WTC11 (cell line): ENCODE measurements at regions not wholly inside any gene's neighbourhood (a gene's known extent, or its start where the extent isn't known, plus 50 kb on each side); places are given as distances from the start of the nearest gene placed in this dataset.

Source experiments
- ATAC-seq: fragments of 200-7000 bp; cut with Tn5 transposase; 2 replicates; pipeline ENCODE4 v1.10.0; 2021; ENCODE audit warnings: mild to moderate bottlenecking, moderate library complexity
- CTCF ChIA-PET: fragments of 300-600 bp; sonication (Branson Sonifier 250); formaldehyde crosslinking; loops from one replicate; lab custom pipeline; 2021; ENCODE audit warnings: antibody characterized with exemption; lab: Charles Lee
- POLR2A ChIA-PET: fragments of 350-600 bp; sonication (Branson Sonifier 250); formaldehyde crosslinking; loops from one replicate; lab custom pipeline; 2021; ENCODE audit warnings: antibody characterized with exemption; lab: Charles Lee
- DNase-seq: peaks from one replicate; pipeline ENCODE4 v3.0.0; 2021; ENCODE audit warnings: low spot score
- H3K27ac Mint-ChIP-seq: 2 replicates; pipeline ENCODE4 v1.8.0; 2021; ENCODE audit warnings: mixed read lengths
- H3K27me3 Mint-ChIP-seq: 2 replicates; pipeline ENCODE4 v1.8.0; 2021; ENCODE audit warnings: low read depth, mild to moderate bottlenecking, moderate library complexity, mixed read lengths
- H3K36me3 Mint-ChIP-seq: 2 replicates; pipeline ENCODE4 v1.8.0; 2021; ENCODE audit warnings: mixed read lengths
- H3K4me1 Mint-ChIP-seq: 2 replicates; pipeline ENCODE4 v1.8.0; 2022; ENCODE audit warnings: mixed read lengths
- H3K4me3 Mint-ChIP-seq: 2 replicates; pipeline ENCODE4 v1.8.0; 2021; ENCODE audit warnings: mild to moderate bottlenecking, moderate library complexity, mixed read lengths
- H3K9me3 Mint-ChIP-seq: 2 replicates; pipeline ENCODE4 v1.8.0; 2021; ENCODE audit warnings: mixed read lengths
- CDX4 ChIP-seq: fragments of 250-450 bp; sonication (Bioruptor Pico); IDR thresholded peaks from 2 replicates; pipeline ENCODE4 v1.9.0; 2021; ENCODE audit warnings: moderate library complexity, mild to moderate bottlenecking, inconsistent platforms, borderline replicate concordance
- FOXP1 ChIP-seq: sonication (generic); formaldehyde crosslinking; IDR thresholded peaks from 2 replicates; pipeline ENCODE4 v1.8.0; 2022; ENCODE audit warnings: missing genetic modification reagents, mild to moderate bottlenecking, moderate library complexity, borderline replicate concordance
- HMGA2 ChIP-seq: fragments of 250-450 bp; sonication (Bioruptor Pico); IDR thresholded peaks from 2 replicates; pipeline ENCODE4 v1.4.0; 2021; ENCODE audit warnings: mild to moderate bottlenecking, moderate library complexity
- JAZF1 ChIP-seq: fragments of 250-450 bp; sonication (Bioruptor Pico); IDR thresholded peaks from 2 replicates; pipeline ENCODE4 v1.9.0; 2021; ENCODE audit warnings: moderate library complexity, mild to moderate bottlenecking, inconsistent platforms
- KAT7 ChIP-seq: sonication (generic); formaldehyde crosslinking; IDR thresholded peaks from 2 replicates; pipeline ENCODE4 v1.8.1; 2023; ENCODE audit warnings: missing genetic modification reagents, mild to moderate bottlenecking, borderline replicate concordance
- MYBL2 ChIP-seq: sonication (generic); formaldehyde crosslinking; IDR thresholded peaks from 2 replicates; pipeline ENCODE4 v1.8.1; 2023; ENCODE audit warnings: mild to moderate bottlenecking, moderate library complexity, missing genetic modification reagents
- PREB ChIP-seq: sonication (generic); formaldehyde crosslinking; IDR thresholded peaks from 2 replicates; pipeline ENCODE4 v1.8.1; 2022; ENCODE audit warnings: mild to moderate bottlenecking, missing genetic modification reagents, moderate library complexity, borderline replicate concordance
- RORB ChIP-seq: fragments of 250-450 bp; sonication (Bioruptor Pico); IDR thresholded peaks from 2 replicates; pipeline ENCODE4 v1.9.0; 2021; ENCODE audit warnings: mild to moderate bottlenecking
- TCF7 ChIP-seq: sonication (generic); formaldehyde crosslinking; IDR thresholded peaks from 2 replicates; pipeline ENCODE4 v1.8.0; 2022; ENCODE audit warnings: mild to moderate bottlenecking, low read depth, missing genetic modification reagents, moderate library complexity
- ZMAT4 ChIP-seq: fragments of 250-450 bp; sonication (Bioruptor Pico); IDR thresholded peaks from 2 replicates; pipeline ENCODE4 v1.9.0; 2021; ENCODE audit warnings: mild to moderate bottlenecking
- ZNF219 ChIP-seq: sonication (generic); formaldehyde crosslinking; IDR thresholded peaks from 2 replicates; pipeline ENCODE4 v1.8.0; 2023; ENCODE audit warnings: missing genetic modification reagents, mild to moderate bottlenecking, borderline replicate concordance
- ZNF423 ChIP-seq: fragments of 250-450 bp; sonication (Bioruptor Pico); IDR thresholded peaks from 2 replicates; pipeline ENCODE4 v2.1.2; 2022; ENCODE audit warnings: mild to moderate bottlenecking, moderate library complexity
- TF ChIP-seq, protein P1 (sequence below): sonication (generic); formaldehyde crosslinking; IDR thresholded peaks from 2 replicates; pipeline ENCODE4 v1.8.1; 2023; ENCODE audit warnings: mild to moderate bottlenecking, moderate library complexity, missing genetic modification reagents
- TF ChIP-seq, protein P2 (sequence below): sonication (generic); formaldehyde crosslinking; IDR thresholded peaks from 2 replicates; pipeline ENCODE4 v1.8.1; 2023; ENCODE audit warnings: mild to moderate bottlenecking, missing genetic modification reagents
- TF ChIP-seq, protein P3 (sequence below): fragments of 250-450 bp; sonication (Bioruptor Pico); IDR thresholded peaks from 2 replicates; pipeline ENCODE4 v1.8.0; 2021; ENCODE audit warnings: mild to moderate bottlenecking
- TF ChIP-seq, protein P4 (sequence below): sonication (generic); formaldehyde crosslinking; IDR thresholded peaks from 2 replicates; pipeline ENCODE4 v1.8.0; 2022; ENCODE audit warnings: missing genetic modification reagents
- TF ChIP-seq, protein P5 (sequence below): sonication (generic); formaldehyde crosslinking; IDR thresholded peaks from 2 replicates; pipeline ENCODE4 v1.8.0; 2022; ENCODE audit warnings: mild to moderate bottlenecking, missing genetic modification reagents
- TF ChIP-seq, protein P6 (sequence below): sonication (generic); formaldehyde crosslinking; IDR thresholded peaks from 2 replicates; pipeline ENCODE4 v1.8.0; 2022; ENCODE audit warnings: mild to moderate bottlenecking, missing genetic modification reagents

DNA sequence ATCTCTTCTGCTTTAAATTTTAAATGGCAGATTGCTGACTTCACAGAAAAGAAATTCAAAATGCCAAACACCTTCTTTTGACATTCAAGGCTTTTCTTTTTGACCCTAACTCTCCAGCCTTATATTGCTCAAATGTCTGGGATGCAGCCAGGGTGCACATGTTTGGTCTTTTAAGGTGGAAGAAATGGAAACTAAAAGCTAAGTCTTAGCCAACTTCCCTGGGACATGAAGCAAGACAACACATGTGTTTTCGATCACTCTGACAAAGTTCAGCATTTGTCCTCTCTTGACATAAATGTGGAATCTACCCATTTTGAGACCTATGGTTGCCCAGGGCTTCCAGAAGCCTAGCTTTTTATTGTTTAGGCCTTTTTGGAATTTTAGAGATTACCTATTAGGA, 161.6 kb downstream of the RDH14 start:
- no peaks in the 10 kb centered on the region for H3K9me3 Mint-ChIP-seq
- no peak overlapping the region for H3K4me3 Mint-ChIP-seq
- no peak overlapping the region for H3K27ac Mint-ChIP-seq
- no peak for TF ChIP-seq ZMAT4
- TF ChIP-seq KAT7 = no peak
- TF ChIP-seq, protein P1, sequence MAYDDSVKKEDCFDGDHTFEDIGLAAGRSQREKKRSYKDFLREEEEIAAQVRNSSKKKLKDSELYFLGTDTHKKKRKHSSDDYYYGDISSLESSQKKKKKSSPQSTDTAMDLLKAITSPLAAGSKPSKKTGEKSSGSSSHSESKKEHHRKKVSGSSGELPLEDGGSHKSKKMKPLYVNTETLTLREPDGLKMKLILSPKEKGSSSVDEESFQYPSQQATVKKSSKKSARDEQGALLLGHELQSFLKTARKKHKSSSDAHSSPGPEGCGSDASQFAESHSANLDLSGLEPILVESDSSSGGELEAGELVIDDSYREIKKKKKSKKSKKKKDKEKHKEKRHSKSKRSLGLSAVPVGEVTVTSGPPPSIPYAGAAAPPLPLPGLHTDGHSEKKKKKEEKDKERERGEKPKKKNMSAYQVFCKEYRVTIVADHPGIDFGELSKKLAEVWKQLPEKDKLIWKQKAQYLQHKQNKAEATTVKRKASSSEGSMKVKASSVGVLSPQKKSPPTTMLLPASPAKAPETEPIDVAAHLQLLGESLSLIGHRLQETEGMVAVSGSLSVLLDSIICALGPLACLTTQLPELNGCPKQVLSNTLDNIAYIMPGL (CRISPR knock-in tag) = no peak
- TF ChIP-seq, protein P2, sequence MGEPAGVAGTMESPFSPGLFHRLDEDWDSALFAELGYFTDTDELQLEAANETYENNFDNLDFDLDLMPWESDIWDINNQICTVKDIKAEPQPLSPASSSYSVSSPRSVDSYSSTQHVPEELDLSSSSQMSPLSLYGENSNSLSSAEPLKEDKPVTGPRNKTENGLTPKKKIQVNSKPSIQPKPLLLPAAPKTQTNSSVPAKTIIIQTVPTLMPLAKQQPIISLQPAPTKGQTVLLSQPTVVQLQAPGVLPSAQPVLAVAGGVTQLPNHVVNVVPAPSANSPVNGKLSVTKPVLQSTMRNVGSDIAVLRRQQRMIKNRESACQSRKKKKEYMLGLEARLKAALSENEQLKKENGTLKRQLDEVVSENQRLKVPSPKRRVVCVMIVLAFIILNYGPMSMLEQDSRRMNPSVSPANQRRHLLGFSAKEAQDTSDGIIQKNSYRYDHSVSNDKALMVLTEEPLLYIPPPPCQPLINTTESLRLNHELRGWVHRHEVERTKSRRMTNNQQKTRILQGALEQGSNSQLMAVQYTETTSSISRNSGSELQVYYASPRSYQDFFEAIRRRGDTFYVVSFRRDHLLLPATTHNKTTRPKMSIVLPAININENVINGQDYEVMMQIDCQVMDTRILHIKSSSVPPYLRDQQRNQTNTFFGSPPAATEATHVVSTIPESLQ (CRISPR knock-in tag) = no peak
- TF ChIP-seq HMGA2 (CRISPR knock-in tag) = no peak
- no peak for TF ChIP-seq ZNF423 (CRISPR knock-in tag)
- H3K36me3 Mint-ChIP-seq = no peaks in the 10 kb centered on the region
- no peak for DNase-seq
- H3K27me3 Mint-ChIP-seq = no peaks in the 10 kb centered on the region
- CTCF ChIA-PET = no interaction called here
- ATAC-seq = no peak
- POLR2A ChIA-PET = no interaction called here
- H3K4me1 Mint-ChIP-seq = no peaks in the 10 kb centered on the region

- Mint-ChIP-seq H3K36me3 (no peaks in the 10 kb centered on the region), H3K4me1 (no peaks in the 10 kb centered on the region), H3K27ac (no peak overlapping the region), H3K4me3 (no peak overlapping the region), H3K27me3 (no peaks in the 10 kb centered on the region), H3K9me3 (no peaks in the 10 kb centered on the region)
- DNase-seq (no peak), ATAC-seq (no peak)
- ChIA-PET CTCF (no interaction called here), POLR2A (no interaction called here)
- TF ChIP-seq CDX4 (CRISPR knock-in tag) (no peak), TCF7 (no peak)
- TF ChIP-seq, protein P3, sequence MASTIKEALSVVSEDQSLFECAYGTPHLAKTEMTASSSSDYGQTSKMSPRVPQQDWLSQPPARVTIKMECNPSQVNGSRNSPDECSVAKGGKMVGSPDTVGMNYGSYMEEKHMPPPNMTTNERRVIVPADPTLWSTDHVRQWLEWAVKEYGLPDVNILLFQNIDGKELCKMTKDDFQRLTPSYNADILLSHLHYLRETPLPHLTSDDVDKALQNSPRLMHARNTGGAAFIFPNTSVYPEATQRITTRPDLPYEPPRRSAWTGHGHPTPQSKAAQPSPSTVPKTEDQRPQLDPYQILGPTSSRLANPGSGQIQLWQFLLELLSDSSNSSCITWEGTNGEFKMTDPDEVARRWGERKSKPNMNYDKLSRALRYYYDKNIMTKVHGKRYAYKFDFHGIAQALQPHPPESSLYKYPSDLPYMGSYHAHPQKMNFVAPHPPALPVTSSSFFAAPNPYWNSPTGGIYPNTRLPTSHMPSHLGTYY (CRISPR knock-in tag) = no peak
Observed at GRCh38 chr2:18396329-18397010, 164.0 kb downstream of the RDH14 start.

GRCh38 chr2:18395555-18395954, 164.9 kb downstream of the RDH14 start:
- Mint-ChIP-seq H3K4me3 (no peak overlapping the region), H3K36me3 (no peaks in the 10 kb centered on the region), H3K27ac (no peak overlapping the region), H3K4me1 (no peaks in the 10 kb centered on the region), H3K27me3 (no peaks in the 10 kb centered on the region), H3K9me3 (no peaks in the 10 kb centered on the region)
- ATAC-seq (no peak), DNase-seq (no peak)
- POLR2A ChIA-PET = no interaction called here
- CTCF ChIA-PET = no interaction called here
- TF ChIP-seq PREB (CRISPR knock-in tag) (no peak), MYBL2 (no peak), HMGA2 (CRISPR knock-in tag) (no peak), JAZF1 (CRISPR knock-in tag) (no peak), ZNF219 (CRISPR knock-in tag) (no peak), RORB (CRISPR knock-in tag) (no peak), KAT7 (no peak), FOXP1 (CRISPR knock-in tag) (no peak)
- TF ChIP-seq, protein P4, sequence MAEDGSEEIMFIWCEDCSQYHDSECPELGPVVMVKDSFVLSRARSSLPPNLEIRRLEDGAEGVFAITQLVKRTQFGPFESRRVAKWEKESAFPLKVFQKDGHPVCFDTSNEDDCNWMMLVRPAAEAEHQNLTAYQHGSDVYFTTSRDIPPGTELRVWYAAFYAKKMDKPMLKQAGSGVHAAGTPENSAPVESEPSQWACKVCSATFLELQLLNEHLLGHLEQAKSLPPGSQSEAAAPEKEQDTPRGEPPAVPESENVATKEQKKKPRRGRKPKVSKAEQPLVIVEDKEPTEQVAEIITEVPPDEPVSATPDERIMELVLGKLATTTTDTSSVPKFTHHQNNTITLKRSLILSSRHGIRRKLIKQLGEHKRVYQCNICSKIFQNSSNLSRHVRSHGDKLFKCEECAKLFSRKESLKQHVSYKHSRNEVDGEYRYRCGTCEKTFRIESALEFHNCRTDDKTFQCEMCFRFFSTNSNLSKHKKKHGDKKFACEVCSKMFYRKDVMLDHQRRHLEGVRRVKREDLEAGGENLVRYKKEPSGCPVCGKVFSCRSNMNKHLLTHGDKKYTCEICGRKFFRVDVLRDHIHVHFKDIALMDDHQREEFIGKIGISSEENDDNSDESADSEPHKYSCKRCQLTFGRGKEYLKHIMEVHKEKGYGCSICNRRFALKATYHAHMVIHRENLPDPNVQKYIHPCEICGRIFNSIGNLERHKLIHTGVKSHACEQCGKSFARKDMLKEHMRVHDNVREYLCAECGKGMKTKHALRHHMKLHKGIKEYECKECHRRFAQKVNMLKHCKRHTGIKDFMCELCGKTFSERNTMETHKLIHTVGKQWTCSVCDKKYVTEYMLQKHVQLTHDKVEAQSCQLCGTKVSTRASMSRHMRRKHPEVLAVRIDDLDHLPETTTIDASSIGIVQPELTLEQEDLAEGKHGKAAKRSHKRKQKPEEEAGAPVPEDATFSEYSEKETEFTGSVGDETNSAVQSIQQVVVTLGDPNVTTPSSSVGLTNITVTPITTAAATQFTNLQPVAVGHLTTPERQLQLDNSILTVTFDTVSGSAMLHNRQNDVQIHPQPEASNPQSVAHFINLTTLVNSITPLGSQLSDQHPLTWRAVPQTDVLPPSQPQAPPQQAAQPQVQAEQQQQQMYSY (CRISPR knock-in tag) = no peak
- TF ChIP-seq, protein P5, sequence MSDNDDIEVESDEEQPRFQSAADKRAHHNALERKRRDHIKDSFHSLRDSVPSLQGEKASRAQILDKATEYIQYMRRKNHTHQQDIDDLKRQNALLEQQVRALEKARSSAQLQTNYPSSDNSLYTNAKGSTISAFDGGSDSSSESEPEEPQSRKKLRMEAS (CRISPR knock-in tag) = no peak
- TF ChIP-seq, protein P6, sequence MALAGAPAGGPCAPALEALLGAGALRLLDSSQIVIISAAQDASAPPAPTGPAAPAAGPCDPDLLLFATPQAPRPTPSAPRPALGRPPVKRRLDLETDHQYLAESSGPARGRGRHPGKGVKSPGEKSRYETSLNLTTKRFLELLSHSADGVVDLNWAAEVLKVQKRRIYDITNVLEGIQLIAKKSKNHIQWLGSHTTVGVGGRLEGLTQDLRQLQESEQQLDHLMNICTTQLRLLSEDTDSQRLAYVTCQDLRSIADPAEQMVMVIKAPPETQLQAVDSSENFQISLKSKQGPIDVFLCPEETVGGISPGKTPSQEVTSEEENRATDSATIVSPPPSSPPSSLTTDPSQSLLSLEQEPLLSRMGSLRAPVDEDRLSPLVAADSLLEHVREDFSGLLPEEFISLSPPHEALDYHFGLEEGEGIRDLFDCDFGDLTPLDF (CRISPR knock-in tag) = no peak
